Sigmoid colon (tissue), 4 donors: ENCODE measurements at regions not wholly inside any gene's neighbourhood (a gene's known extent, or its start where the extent isn't known, plus 50 kb on each side); places are given as distances from the start of the nearest gene placed in this dataset.

ENCODE experiments used
- CTCF ChIP-seq, 4 experiments: fragments of 450-650 bp in 3 of 4; fragments of 200-600 bp in 1 of 4; IDR thresholded peaks; one replicate each; pipeline ENCODE4 v1.5.1; 2016 to 2019; ENCODE audit warnings: antibody characterized with exemption in 4 of 4, mild to moderate bottlenecking in 3 of 4, moderate library complexity in 2 of 4
- POLR2A ChIP-seq, 2 donors: fragments of 450-650 bp; IDR thresholded peaks; one replicate each; pipeline ENCODE4 v1.6.1; 2016; ENCODE audit warnings: antibody characterized with exemption in 2 of 2, mild to moderate bottlenecking in 2 of 2, moderate library complexity in 2 of 2
- POLR2AphosphoS5 ChIP-seq, 4 donors: sonication (generic); formaldehyde crosslinking; IDR thresholded peaks; one replicate each; pipeline ENCODE4 v1.6.1; 2017; ENCODE audit warnings: antibody characterized with exemption in 4 of 4

- TF ChIP-seq CTCF (IDR thresholded peaks at IDR 0.05): no peak
- TF ChIP-seq POLR2A (IDR thresholded peaks at IDR 0.05): no peak
- no peak for TF ChIP-seq POLR2AphosphoS5 (IDR thresholded peaks at IDR 0.05)
Measured at GRCh38 chr9:95722141-95722540, 153.3 kb upstream of the ERCC6L2 start.
